Neural progenitor cell (in vitro differentiated cells): ENCODE measurements at regions not wholly inside any gene's neighbourhood (a gene's known extent, or its start where the extent isn't known, plus 50 kb on each side); places are given as distances from the start of the nearest gene placed in this dataset.

ENCODE experiments used
- EZH2 ChIP-seq: fragments of 200-600 bp; sonication (generic); IDR thresholded peaks from 2 replicates; pipeline ENCODE4 v1.6.1; 2017; ENCODE audit warnings: antibody characterized with exemption, mild to moderate bottlenecking, moderate library complexity
- TF ChIP-seq, protein P1 (sequence below): fragments of 200-600 bp; sonication (generic); IDR thresholded peaks from 2 replicates; pipeline ENCODE4 v1.5.1; 2017; ENCODE audit warnings: antibody characterized with exemption, mild to moderate bottlenecking

DNA sequence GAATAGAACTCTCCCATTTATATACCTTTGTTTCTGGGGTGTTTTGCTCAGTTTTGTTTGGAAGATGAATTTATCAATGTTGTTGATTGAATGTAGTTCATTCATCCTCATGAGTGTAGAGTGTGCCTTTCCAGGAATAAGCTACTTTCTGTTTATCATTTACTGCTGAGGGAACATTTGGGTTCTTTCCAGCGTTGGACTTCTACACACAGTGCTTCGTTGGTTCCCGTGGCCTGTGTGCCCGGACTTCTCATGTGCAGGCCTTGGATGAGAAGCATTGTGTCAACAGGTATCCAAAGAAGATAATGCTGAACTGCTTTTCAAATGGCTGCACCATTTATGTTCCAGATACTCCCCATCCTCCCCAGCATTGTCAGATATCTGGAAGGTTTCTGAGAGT, 107.6 kb upstream of the TNS3 start:
- TF ChIP-seq, protein P1, sequence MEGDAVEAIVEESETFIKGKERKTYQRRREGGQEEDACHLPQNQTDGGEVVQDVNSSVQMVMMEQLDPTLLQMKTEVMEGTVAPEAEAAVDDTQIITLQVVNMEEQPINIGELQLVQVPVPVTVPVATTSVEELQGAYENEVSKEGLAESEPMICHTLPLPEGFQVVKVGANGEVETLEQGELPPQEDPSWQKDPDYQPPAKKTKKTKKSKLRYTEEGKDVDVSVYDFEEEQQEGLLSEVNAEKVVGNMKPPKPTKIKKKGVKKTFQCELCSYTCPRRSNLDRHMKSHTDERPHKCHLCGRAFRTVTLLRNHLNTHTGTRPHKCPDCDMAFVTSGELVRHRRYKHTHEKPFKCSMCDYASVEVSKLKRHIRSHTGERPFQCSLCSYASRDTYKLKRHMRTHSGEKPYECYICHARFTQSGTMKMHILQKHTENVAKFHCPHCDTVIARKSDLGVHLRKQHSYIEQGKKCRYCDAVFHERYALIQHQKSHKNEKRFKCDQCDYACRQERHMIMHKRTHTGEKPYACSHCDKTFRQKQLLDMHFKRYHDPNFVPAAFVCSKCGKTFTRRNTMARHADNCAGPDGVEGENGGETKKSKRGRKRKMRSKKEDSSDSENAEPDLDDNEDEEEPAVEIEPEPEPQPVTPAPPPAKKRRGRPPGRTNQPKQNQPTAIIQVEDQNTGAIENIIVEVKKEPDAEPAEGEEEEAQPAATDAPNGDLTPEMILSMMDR = no peak
- no peak for TF ChIP-seq EZH2
